AG08396 (cell line): ENCODE measurements at regions not wholly inside any gene's neighbourhood (a gene's known extent, or its start where the extent isn't known, plus 50 kb on each side); places are given as distances from the start of the nearest gene placed in this dataset.

Experiments used
- DNase-seq: peaks from one replicate; pipeline ENCODE4 v3.0.0; 2012; ENCODE audit warnings: low spot score, mixed read lengths

DNA sequence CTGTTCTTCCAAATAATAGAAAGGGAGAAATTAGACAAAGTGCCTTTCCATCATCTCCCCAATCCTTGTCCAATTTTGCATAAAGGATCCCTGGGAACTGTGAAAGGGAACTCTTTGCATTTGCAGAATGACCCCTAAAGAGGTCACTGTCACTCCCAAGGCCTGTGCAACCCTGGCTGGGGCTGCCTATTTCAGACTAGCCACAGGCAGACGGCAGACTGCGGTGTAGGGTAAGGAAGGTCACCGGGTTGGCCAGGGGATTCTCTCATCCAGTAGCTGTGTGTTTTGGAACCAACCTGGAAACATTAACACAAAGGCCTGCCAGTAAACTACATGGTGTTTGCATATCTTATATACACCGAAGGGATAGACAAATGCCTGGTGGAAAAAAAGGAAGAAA, 818.7 kb downstream of the BCL11A start:
- DNase-seq = no peak

GRCh38 chr2:59733970-59734369, 819.5 kb downstream of the BCL11A start:
- DNase-seq = no peak

GRCh38 chr2:59733567-59733930, 819.9 kb downstream of the BCL11A start:
- DNase-seq = no peak

- DNase-seq = no peak
These were observed 820.4 kb downstream of the BCL11A start for GRCh38 chr2:59732871-59733566.

DNA sequence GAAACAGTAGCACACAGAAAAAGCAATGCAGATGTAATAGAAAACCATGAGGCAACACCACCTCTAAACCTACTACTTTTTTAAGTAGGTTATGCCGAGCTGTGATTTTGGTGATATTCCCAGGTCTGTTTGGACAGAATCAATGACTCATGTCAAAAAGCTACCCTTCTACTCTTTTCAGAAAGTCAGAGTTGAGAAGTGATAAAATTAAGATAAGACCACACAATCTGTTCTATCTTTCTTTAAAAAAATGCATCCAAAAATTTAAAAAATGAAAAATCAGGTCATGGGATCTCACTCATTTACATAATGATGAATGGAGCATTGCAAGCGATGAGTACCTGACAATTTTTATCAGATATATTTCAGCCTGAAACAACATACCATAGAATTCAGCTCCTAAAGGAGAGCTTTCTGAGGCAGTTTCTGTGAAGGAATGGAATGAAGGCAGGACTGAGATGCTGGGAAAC, 826.3 kb downstream of the BCL11A start:
- DNase-seq = no peak

- DNase-seq = no peak
These were observed 827.0 kb downstream of the BCL11A start for GRCh38 chr2:59726228-59727120.

DNA sequence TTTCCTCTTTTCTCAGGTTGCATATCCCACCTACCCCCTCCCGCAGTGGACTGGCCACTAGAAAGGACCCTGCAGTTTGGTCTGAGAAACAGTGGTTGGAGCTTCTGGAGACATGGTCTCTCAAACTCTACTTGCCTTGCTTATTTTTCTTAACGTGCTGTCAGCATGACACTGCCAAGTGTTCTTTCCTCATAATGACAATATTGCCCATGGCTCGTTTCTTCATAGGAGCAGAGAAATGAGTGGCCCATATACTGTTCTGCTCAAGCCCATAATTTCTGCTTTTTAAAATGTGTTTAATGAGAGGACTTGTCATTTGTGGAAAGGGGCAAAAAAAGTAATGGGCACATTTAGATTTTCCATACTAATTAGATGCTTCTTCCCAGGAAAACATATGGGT, 828.7 kb downstream of the BCL11A start:
- DNase-seq = no peak

- DNase-seq = no peak
These were observed 833.1 kb downstream of the BCL11A start for GRCh38 chr2:59720296-59720866.

GRCh38 chr2:59713577-59713976, 839.9 kb downstream of the BCL11A start:
- DNase-seq = no peak

DNA sequence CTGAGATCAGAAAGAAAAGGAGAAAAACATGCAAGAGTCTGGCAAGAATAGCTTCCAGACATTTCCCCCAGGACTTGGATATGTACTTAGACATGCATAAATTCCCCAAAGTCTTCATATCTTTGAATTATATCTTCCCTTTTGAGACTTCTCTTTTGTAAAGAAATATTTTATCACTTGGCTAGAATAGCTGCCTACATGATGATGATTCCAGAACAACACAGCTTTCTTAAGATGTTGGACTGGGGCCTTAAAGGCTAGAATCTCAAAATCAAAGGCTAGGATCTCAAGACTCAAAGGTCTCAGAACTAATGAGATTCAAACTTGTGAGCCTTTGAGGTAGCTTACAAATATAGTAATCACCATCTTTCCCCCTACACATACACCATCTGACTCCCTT, 842.3 kb downstream of the BCL11A start:
- no peak for DNase-seq

GRCh38 chr2:59706729-59707128, 846.7 kb downstream of the BCL11A start:
- no peak for DNase-seq

DNA sequence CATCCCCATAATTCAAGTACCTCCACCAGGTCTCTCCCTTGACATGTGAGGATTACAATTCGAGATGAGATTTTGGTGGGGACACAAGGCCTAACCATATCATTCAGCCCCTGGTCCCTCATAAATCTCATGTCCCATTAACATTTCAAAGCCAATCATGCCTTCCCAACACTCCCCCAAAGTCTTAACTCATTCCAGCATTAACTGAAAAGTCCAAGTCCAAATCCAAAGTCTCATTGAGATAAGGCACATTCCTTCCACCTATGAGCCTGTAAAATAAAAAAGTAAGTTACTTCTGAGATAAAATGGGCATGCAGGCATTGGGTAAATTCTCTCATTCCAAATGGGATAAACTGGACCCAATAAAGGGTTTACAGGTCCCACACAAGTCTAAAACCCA, 849.7 kb downstream of the BCL11A start:
- no peak for DNase-seq

DNA sequence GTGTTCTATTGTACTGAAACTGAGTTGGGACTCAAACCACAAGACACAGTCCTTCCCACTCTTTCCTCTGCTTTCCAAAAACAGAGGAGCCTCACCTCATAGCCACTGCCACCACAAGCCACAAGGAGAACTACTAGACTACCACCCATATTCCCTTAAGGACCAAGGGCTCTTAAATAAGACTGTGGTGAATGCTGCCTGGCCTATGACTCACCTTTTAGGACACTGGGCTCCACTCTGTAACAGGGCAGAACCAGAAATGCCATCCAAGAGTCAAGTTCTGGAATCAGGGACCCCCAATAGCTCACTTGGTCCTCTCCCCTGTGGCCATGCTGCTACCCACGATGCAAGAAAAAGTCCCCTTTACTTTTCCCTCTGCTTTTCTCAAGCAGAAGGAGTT, 851.4 kb downstream of the BCL11A start:
- DNase-seq = no peak

- DNase-seq = no peak
These were observed 852.0 kb downstream of the BCL11A start for GRCh38 chr2:59701271-59701994.

- no peak for DNase-seq
These were observed 859.3 kb downstream of the BCL11A start for GRCh38 chr2:59694176-59694575.

DNA sequence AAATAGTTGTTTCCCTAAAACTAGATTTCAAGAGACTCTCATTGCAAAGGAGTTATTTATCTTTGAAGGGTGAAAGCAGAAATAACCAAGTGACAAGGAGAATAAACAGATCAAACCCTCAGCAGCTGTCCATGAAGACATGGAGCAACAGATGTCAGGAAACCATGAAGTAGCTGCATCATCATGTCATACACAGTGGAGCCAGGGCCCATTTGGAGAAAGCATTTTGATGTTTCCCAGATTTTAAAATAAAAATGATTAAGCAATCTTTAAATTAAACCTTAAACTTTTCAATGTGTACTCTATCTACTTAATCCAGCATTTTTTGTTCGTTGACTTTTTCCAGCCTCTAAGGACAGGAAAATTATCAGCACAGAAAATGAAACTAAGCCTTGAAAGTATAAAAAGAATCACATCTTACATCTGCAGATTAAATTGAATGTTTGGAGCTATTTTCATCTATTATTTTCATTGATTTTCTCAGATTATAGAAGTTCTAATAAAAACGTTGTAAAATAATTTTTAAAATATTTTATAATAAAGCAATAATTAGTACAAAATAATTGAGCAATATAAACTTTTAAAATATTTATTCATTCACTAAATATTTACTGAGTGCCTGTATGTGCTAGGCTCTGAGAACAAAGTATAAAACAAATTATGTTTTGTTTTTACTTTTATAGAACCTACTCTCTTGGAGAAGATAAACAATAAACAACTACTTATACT, 860.1 kb downstream of the BCL11A start:
- no peak for DNase-seq

DNA sequence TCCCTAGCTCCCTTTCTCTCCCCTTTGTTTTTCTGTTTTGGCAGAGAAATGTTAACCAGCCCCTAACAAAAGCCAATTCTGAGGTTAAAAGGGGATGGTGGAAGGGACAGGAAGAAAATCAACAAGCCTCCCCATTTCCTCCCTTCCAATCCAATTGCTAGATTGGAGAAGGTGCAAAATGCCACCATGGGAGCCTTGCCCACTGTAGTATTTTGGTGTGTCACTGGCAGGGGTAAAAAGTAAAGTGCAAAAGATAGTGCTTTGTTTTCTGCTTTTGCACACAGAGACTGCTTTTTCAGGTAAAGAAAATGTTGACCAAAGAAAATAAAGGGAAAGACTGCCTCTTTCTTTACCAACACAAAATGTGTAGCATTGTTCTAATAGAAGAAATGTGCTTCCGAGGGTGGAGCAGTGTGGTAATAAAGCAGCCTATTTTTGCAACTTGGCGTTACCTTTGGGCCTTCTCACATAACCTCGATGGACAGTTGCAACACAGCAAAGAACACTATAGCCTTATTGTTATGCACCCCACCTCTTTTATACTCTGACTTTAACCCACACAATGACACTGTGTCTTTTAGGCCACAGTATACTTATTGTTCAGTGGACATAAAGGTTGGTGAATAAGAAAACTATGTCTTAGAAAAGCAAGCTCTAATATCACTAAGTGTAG, 861.8 kb downstream of the BCL11A start:
- no peak for DNase-seq

GRCh38 chr2:59690849-59691248, 862.6 kb downstream of the BCL11A start:
- DNase-seq = no peak

DNA sequence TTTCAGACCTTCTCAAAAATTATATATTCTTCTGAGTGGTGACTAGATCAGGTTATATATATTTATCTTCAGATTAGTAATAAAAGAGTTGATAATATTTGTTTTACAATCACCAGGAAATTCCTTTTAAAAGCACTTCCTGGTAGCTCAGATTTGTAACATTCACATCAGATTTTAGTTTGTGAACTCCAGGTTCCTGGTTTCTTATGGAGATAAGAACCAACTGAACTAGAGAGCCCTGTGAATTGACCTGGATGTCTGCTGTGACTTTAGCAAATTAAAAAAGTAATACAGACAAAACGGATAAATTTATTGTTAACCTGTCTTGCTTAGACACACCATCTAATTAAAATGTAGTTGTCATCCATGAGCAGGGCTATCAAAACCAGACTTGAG, 868.7 kb downstream of the BCL11A start:
- no peak for DNase-seq

DNA sequence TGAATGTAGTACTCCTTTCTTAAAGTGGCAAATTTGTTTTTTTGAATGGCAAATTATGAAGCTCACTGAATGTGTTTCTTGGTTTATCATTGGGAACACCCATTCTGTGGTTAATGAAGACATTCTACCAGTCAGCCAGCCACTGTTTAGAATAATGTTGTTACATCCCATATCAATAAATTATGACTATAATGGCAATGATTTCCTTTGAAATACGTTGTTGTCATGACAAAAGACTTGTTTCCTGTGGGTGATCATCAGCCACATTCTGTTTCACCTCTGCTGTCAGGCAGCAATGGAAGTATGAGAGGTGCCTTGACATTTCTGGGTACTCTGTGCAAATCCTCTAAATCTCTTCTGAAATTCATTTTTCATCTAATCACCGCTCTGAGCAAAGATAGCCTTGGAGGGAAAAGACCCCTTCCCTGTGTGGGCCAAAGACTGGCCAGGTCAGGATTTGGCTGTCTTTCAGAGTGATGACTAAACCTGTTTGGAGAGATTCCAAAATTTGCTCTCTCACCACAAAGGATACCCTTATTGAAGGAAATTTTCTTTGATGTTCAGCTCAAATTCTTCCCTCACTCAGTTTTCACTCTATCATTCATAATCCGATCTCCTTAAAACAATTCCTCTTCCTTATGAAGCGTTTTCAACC, 869.2 kb downstream of the BCL11A start:
- DNase-seq = no peak

GRCh38 chr2:59680863-59681262, 872.6 kb downstream of the BCL11A start:
- DNase-seq = no peak
